ENCODE measurements at regions not wholly inside any gene's neighbourhood (a gene's known extent, or its start where the extent isn't known, plus 50 kb on each side); places are given as distances from the start of the nearest gene placed in this dataset.

DNA sequence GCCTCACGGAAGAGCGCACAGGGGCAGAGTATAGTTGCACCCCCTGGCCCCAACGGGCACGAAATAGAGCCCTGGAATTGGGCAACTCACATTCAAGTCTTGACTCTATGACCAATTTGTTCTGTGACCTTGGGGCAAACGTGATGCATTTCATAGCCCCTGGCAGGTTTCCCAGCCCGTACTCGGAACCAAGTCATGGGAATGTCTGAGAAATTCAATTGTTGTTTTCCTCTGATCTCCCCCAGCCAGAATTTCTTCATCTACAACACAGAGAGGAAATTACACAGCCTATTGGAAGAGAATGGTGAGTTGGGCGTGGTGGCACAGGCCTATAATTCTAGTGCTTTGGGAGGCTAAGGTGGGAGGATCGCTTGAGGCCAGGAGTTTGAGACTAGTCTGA lies 322.3 kb upstream of the SULF2 start:
- ATAC-seq, result no peak
- DNase-seq, result no peak
- intact Hi-C loops (cut with DNase I), result no loop called here

DNA sequence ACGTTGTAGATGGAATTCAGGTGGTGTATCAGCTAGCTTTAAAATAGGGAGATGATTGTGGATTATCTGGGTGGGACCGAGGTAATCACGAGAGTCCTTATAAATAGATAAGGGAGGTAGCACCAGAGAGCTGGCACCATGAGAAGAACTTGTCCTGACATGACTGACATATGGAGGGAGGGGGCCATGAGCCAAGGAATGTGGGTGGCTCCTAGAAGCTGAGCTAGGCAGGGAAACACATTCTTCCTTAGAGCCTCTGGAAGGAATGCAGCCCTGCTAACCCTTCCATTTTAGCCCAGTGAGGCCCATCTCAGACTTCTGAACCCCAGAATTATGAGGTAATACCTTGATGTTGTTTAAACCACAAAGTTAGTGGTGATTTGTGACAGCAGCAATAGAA lies 321.1 kb upstream of the SULF2 start:
- DNase-seq (no peak), ATAC-seq (no peak)
- intact Hi-C loops (cut with DNase I), result no loop called here

DNA sequence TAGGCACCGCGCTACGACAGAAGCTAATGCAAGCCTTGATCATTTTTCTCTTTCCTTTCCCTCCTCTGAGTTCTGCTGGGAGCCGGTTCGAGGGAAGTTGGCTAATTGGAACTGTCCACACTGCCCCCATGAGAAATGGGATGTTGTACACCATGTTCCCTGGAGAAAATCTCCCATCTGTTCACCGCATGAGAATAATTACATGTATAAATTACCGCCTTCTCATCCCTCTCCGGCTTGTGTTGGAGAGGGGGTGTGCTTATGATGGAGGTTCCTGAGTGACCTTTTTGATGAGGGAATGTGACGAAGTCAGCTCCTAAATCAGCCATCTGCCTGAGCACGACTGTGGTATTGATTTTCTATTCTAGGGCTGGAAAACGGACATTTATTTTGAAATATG lies 320.2 kb upstream of the SULF2 start:
- intact Hi-C loops (cut with DNase I), result no loop called here

DNA sequence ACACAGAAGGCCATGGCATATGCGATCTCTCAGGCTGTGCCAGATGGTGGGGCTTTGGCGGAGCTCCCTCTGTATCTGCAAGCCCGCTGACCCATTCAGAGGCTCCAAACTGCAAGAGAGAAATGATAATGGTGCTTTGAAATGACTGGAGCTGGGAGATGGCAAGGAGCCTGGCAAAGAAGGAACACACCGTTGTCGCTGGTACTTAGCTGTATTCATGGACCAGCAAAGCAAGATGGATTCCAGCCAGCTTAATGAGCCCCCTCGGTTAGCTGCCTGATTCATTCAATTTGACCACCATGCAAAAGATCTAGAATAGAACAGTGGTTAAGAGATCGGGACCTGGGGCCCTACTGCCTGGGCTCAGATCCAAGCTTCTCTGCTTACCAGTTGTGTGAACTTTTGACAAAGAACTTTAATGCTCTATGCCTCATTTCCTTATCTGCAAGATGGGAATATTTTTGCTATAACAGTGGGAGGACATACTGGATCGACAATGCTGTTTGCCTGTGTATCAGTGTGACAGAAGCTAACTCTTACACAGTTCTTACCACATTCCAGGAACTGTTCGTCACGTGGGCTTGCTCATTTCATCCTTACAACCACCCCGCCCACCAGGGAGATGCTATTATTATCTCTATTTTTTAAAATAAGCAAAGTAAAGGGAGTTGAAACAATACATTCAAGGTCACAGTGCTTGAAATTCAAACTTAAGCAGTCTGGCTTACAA lies 317.8 kb upstream of the SULF2 start:
- ATAC-seq (no peak), DNase-seq (no peak)
- intact Hi-C loops (cut with DNase I), result no loop called here

More for the DNA sequence above, 320.2 kb upstream of the SULF2 start:
- ATAC-seq (no peak), DNase-seq (no peak)

DNA sequence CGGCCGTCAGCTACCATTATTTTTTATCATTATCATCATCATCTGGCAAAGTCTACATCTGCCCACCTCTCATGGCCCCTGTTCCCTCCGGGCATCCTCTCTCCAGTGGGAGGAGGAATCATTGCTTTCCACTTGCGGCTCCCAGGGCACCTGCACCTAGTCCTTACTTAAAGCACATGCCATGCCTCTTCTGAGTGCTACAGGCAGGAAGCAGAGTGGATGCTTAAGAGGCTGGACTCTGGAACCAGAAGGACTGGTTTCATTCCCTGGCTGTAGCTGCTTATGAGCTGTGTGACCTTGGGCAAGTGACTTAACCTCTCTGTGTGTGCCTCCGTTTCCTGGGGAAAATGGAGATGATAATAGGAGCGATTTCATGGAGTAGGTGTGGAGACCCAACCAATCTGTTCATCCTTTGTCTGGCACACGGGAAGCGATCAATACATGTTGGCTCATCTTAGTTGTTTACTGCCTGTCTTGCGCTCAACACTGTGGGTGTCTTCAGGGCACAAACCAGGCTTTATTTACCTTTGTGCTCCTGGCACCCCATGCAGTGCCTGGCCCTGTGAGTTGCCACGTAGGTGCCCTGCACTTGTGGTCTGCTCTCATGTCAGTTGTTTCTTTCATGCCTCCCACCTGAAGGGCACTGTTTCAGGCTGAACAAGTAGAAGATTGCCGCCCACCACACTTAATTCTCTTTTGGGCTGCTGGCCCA lies 317.0 kb upstream of the SULF2 start:
- DNase-seq (no peak), ATAC-seq (no peak)
- intact Hi-C loops (cut with DNase I), result no loop called here

DNA sequence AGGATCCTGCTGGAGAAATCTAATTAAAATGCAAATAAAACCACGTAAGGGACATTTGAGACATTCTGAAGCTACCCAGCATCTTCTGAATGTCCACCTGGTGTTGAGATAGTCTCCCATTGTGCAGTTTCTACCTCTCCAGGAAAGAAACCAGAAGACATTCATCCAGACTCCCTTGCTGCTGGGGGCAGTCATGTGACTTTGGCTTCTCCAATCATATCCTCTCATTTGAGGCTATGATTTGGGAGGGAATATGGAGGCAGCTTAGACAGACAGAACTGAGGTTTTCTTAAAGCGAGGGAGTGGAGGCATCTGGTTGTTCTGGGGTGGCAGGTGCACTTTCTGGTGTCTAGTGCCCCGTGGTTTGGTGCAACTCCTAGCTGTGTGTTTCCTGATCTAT lies 315.2 kb upstream of the SULF2 start:
- intact Hi-C loops (cut with DNase I), result no loop called here
- ATAC-seq, result no peak

DNA sequence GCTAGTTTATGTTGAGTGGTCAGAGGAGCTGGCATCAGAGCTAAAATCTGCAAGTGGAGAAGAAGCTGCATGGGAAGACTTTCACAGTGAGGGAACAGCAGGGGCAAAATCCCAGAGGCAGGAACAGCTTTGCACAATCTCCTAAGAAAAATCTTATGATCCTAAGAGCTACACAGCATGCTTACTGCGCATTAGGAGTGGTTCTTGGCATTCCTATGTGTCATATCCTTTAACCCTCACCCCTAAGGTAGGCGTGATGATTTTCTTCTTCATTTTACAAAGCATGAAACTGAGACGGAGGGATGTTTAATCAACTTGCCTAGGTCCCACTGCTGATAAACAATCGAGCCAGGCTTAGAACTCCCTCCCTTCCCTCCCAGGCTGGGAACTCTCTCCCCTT lies 313.6 kb upstream of the SULF2 start:
- ATAC-seq, result peak in 1 of 2 donors; percentile 18
- intact Hi-C loops (cut with DNase I), result no loop called here
- no peak for DNase-seq

More for the DNA sequence above, 315.2 kb upstream of the SULF2 start:
- DNase-seq, result no peak

DNA sequence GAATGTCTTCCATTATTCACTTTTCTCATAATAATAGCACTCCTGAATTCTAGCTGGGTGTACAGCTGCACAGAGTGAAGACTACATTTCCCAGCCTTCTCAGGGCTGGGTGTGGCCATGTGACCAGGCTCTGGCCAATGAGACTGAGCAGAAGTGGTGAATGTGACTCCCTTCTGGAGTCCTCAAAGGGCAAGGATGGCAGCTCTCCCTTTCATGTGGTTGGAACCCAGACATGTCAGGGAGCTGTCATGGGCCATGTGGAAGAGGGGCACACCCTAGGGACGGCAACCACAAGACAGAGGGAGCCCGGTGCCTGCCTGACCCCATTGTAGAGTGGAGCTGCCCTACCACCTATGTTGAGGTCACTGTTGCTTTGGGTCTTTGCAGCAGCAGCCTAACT lies 312.8 kb upstream of the SULF2 start:
- intact Hi-C loops (cut with DNase I), result no loop called here
- ATAC-seq (peak in 1 of 2 donors; percentile 35), DNase-seq (no peak)

DNA sequence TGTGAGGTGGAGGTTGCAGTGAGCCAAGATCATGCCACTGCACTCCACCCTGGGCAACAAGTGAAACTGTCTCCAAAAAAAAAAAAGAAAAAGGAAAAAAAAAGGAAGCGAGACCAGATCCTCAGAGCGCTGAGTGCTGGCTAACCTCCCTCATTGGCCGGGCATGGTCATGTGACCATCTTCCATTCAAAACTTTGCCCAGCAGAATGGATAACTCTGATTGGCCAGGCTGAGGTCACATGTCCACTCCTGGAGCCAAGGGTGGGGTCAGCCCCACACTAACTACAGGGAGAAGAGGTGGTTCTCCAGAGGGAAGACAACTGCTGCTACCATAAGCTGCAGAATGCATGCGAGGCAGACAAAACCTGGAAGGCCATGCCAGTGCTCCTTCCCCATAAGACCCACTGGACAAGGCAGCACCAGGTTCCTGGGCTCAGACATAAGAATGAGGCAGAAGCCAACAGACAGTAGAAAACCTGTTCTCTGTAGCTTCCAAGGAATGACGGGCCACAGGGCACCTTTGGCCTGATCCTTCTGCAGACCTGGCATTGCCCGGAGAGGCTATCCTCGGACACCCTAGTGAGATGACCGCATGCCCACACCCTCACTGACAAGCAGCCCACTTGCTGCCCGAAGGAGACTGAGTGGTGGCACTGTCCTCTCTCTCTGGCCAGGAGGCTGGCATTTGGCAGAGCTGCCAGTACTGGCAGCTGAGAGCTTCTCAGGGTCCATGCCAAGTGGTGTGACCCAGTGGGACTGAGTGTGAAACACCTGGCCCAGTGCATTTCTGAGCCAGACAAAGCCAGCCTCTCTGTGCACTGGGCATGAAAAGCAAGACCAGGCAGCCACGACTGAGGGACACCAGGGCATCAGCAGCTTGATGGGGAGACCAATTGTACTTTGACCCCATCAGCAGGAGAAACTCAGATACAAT lies 311.9 kb upstream of the SULF2 start:
- ATAC-seq, result peak; percentile 44 to 45
- intact Hi-C loops (cut with DNase I), result no loop called here
- no peak for DNase-seq

DNA sequence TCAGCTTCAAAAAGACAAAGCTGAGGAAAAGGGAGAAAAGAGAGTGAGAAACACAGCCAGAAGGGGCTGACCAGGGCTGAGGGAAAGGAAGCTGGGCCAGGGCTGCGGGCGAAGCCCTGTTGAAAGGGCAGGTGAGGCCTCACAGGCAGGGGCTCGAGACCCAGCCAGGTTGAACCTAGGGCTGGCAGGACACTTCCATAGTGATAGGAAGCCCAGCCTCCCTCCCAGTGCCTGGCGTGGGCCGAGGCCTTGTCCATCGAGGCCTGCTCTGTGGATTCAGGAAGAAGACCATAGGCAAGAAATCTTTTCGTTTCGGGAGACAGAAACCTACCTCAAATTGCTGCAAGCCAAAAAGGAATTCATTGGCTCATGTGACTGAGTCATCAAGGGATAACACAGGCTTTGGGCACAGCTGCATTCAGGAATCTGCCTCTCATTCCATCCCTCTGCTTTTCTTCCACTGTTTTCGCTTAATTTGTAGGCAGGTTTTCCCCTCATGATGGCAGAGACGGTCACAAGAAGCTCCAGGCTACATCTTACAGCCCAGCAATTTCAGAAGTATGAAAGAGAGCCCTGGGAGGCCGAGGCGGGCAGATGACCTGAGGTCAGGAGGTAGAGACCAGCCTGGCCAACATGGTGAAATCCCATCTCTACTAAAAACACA lies 311.1 kb upstream of the SULF2 start:
- DNase-seq (no peak), ATAC-seq (no peak)
- intact Hi-C loops (cut with DNase I), result no loop called here

DNA sequence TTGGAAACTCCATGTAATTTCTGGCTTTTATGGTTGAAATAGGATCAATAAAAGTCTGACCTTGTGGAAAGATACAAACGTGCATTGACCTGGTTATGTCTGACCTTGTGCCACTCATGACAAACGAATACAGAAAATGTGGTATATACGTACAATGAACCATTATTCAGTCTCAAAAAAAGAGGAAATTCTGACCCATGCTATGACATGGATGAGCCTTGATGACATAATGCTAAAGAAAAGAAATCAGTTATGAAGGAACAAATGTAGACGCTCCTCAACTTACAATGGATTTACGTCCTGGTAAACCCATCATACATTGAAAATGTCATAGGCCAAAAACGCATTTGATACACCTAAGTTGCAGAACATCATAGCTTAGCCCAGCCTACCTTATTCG lies 309.7 kb upstream of the SULF2 start:
- DNase-seq (no peak), ATAC-seq (no peak)
- intact Hi-C loops (cut with DNase I), result no loop called here

DNA sequence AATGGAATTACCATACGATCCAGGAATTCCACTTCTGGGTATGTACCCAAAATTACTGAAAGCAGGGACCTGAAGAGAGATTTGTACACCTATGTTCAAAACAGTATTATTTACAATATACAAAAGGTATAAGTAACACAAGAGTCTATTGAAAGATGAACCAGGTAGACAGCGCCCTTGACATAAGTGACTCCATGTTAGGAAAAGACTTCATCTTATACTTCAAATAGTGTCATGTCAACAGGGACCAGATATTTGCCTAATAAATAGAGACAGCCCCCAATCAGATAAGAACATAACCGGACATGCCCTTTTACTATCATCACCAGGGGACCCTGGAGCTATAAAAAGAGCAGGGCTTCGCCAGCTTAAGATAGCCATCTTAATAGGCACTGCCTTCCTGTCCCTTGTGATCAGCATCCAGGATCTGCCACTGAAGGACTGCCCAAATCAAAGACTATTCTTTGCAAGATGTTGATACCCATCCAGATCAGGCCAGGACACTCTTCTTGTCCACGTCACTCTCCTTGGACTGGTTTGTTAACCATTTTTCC lies 309.0 kb upstream of the SULF2 start:
- DNase-seq (no peak), ATAC-seq (no peak)

DNA sequence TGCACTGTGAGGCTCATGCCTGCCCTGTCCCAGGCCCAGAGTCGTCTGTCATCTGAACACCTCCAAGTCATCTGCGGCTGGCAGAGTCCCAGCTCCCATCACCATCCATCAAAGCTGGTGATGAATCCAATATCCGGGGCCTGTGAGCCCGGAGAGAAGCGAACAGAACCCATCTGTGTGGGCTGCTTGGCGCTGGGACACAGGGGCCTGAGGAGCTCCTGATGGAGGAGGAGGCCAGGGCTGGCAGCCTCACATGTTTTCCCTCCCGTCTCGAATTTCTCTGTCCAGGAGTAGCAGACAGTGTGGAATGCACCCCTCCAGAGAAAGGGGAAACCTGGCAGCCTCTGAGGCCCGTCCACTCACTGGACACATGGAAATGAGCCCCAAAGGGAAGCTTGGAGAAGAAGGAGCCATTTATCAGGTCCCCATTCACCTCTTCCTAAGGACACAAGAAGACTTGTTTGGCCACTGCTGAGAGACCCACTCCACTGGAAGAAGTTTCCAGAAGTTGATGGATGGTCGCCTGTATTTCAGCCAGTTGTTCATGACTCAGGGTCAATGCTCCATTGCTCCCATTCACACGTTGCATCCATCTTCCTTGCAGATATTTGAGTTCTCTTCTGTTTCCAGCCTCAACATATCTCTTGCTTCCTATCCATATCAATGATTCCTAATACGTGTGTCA lies 307.5 kb upstream of the SULF2 start:
- ATAC-seq (no peak), DNase-seq (no peak)
- intact Hi-C loops (cut with DNase I), result no loop called here

More for the DNA sequence above, 309.0 kb upstream of the SULF2 start:
- intact Hi-C loops (cut with DNase I), result no loop called here

DNA sequence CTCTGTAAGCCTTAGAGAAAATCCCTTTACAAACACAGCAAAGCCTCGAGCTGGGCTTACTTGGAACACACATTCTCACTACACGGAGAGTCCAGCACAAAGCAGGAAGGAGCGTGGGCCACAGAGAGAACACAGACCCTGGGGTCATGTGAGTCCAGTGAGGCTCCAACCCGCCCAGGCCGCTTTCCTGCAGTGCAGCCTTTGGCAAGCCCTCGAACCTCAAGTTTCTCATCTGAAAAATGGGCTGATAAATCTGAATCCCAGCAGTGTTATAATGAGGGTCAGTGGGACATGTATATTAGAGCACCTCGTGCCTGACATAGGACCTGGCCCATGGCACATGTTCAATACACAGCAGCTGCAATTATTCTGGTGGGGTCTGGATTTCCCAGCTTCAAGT lies 305.5 kb upstream of the SULF2 start:
- intact Hi-C loops (cut with DNase I), result no loop called here
- ATAC-seq (no peak), DNase-seq (no peak)

DNA sequence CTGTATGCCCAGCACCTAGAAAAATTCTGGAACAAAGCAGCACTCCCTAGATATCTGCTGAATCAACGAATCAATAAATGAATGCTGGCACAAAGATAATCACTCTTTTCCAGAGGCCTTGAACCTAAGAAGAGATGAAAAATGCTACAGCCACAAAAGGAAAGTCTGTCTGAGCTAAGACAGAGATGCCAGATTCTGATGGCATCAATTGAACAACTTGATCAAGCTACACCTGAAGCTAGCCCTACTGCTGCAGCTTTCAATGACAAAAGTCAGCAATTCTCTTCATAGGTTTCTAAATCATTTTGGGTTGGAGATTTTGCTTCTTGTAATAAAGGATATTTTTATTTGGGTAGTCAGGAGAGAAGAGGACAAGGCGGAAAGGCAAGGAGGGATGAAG lies 305.0 kb upstream of the SULF2 start:
- no peak for ATAC-seq
- DNase-seq, result no peak
- intact Hi-C loops (cut with DNase I), result no loop called here

DNA sequence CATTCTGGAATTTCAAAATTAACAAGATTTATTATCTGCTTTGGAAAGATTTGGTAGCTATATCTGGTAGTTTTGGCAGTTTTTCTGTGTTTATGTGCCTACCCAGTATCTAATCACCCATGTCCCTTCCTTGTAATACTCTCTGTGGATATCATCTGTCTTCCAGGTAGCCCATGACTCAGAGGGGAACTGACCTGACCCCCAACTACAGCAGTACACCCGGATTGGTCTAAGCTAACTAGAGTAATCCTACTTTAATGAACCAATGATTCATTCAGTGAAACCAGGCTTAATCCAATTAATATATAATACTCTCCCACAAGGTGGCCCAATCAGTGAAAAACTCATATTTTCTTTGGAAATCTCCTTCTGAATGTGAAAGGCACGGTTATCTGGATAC lies 295.3 kb upstream of the SULF2 start:
- DNase-seq (no peak), ATAC-seq (no peak)
- intact Hi-C loops (cut with DNase I), result no loop called here

DNA sequence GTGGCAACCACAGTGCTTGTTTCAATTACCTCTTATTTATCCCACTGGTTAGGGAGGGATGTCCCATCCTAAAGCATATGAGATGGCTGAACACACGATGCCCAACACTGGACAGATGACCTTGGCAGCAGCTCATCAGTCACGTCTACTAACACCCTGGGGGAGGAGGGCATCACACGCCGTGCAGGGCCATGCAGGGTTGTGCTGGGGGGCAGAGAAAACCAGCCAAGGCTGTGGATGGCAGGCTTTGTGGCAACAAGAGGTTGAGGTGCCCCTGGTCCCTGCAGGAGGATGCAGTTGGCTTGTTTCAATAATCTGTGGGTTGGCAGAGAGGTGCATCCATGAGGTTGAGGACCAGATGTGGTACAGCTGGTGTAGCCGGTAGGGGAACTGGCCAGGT lies 293.7 kb upstream of the SULF2 start:
- no peak for ATAC-seq

DNA sequence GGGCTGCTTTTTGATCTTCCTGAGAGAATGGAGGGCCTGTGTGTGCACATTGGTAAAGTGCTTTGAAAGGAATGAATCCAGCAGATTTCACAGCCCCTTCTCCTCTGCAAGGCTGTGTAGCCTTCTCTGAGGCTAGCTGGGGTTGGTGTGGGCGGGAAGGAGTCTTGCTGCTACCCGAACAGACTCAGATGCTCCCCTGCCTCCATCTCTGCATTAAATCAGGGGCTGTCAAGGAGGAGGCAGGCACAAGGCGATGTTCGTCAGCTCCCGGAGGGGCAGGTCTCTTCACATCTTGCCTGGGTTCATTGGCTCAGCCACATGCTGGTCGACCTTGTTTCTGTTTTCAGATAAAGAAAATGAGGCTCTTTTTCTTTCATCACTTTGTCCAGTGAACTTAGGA lies 291.5 kb upstream of the SULF2 start:
- DNase-seq (no peak), ATAC-seq (no peak)
- intact Hi-C loops (cut with DNase I), result no loop called here

More for the DNA sequence above, 293.7 kb upstream of the SULF2 start:
- DNase-seq, result no peak
- intact Hi-C loops (cut with DNase I), result no loop called here

DNA sequence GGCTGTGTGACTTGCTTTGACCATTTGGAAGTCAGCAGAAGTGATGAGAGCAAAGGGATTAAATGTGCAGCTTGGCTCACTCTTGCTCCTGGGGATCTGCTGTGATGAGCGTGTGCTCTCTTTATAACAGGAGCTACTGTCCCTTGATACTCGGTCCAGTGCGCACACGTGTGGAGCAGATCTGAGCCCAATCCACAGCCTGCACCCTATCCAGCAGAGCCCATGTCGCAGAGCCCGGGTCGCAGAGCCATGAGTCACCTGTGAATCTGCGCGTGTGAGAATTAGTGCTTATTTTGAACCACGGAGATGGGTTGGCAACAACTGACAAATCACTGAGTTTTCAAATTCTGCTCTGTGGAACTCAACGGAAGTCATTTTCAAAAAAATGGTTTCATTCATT lies 291.0 kb upstream of the SULF2 start:
- DNase-seq (no peak), ATAC-seq (no peak)
- intact Hi-C loops (cut with DNase I), result no loop called here

Measured in left cardiac atrium (tissue), 4 donors.